HG03139 (cell line): ENCODE measurements at regions not wholly inside any gene's neighbourhood (a gene's known extent, or its start where the extent isn't known, plus 50 kb on each side); places are given as distances from the start of the nearest gene placed in this dataset.
"Not testable (repeated sequence)": the region's sequence is repeated elsewhere in the genome, so short reads cannot be mapped to it uniquely, and the experiment has no call there.

Experiments
- ATAC-seq: cut with Tn5 transposase; IDR thresholded peaks from one replicate; pipeline ENCODE4 v1.9.1; 2021; ENCODE audit not compliant: unreplicated experiment

GRCh38 chr4:3380336-3380735, 61.4 kb upstream of the HGFAC start:
- ATAC-seq = not testable (repeated sequence)

- ATAC-seq = not testable (repeated sequence)
Observed at GRCh38 chr4:3381208-3381607, 60.6 kb upstream of the HGFAC start.

GRCh38 chr4:3382251-3382650, 59.5 kb upstream of the HGFAC start:
- no peak for ATAC-seq

- ATAC-seq = no peak
Observed at GRCh38 chr4:3384391-3384770, 57.4 kb upstream of the HGFAC start.

DNA sequence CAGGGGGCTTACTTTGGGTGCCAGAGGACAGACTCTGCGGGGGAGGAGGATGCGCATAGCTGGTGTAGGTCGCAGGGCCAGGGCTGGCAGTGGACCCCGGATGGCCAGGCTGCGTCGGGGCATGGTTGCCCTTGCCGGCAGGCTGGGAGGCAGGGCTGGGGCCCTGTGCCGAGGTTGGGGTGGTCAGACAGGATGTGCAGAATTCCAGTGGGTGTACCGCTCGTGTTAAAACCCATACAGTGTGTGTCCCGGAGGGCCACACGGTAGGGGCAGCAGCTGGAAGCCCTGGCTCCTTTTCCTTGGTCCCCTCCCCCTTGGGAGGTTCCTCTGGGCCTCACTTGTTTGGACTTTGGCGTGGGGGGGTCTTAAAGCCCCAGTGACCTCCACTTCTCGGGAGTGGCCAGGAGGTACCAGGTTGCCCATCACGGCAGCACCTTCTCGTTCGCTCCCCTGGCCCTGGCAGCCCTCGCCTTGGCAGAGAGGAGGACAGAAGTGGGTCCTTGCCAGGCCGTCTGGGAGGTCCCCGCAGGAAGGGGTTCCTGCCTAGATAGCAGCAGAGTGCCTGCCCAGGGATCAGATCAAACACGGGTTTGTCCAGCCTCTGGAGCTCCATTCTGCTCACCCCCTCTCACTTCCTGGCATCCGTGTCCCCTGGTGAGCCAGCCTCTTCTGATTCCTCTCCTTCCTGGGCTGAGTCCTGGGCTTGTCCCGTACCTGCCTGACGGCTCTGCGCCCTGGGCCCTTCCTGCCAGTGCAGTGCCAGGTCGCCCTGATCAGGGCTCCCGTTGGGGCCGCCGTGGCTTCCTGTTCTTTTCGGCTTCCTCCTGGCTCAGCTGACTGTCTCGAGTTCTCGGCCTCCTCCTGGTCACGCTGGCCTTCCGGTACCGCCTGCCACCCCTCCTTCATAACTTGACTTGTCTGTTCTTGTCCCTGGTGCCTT, 56.7 kb upstream of the HGFAC start:
- ATAC-seq = no peak

GRCh38 chr4:3385711-3386420, 55.9 kb upstream of the HGFAC start:
- no peak for ATAC-seq

DNA sequence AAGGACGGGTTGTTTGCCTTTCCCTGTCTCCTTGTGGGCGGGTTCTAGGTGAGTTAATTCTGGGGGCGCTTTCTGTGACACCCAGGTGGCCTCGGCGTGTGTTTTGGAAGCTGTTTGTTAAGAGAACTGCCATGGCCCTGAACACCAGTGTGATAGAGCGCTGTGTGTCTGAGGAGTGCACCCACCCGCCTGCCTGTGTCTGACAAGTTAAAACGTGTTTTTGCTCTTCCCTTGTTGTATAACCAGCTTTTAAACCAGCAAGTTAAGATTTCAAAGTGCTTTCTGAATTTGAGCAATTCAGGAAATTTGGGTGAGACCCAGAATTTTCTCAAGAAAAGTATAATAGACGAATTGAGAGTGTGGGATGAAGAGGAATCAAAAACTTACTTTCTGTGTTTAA, 55.2 kb upstream of the HGFAC start:
- no peak for ATAC-seq

DNA sequence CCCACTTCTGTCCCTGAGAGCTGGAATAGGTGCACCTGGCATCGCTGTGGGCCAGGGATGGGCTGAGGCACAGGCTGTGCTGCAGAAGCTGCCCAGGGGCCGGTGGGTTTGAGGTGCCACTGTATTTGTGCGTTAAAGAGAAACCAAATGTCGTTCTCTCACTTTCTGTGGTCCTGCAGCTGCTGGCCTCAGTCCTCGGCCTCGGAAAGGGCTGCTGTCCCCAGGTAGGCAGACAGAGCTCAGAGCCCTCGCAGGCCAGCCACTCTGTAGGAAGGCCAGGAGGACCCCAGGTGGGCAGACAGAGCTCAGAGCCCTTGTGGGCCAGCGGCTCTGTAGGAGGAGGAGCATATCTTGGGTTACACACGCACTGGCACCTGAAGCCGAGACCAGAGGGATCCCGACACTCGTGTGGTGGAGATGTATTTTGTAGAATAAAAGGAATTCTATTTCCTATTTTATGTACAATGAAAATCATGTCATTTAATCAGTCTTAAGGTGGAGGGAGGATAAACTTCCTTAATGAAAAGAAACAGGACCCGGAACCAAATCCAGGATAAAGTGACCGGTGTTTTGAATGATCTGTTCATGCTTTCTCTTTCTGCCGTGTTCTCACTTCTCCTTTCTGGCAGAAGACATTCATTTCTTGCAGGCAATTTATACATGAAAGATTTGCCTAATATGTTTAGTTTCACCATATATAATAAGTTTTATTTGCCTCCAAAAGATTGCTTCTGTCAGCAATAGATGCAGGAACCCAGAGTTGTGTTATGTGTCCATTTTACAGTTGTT, 54.4 kb upstream of the HGFAC start:
- ATAC-seq = peak; percentile 41

GRCh38 chr4:3387943-3388361, 53.8 kb upstream of the HGFAC start:
- ATAC-seq = peak; percentile 25

DNA sequence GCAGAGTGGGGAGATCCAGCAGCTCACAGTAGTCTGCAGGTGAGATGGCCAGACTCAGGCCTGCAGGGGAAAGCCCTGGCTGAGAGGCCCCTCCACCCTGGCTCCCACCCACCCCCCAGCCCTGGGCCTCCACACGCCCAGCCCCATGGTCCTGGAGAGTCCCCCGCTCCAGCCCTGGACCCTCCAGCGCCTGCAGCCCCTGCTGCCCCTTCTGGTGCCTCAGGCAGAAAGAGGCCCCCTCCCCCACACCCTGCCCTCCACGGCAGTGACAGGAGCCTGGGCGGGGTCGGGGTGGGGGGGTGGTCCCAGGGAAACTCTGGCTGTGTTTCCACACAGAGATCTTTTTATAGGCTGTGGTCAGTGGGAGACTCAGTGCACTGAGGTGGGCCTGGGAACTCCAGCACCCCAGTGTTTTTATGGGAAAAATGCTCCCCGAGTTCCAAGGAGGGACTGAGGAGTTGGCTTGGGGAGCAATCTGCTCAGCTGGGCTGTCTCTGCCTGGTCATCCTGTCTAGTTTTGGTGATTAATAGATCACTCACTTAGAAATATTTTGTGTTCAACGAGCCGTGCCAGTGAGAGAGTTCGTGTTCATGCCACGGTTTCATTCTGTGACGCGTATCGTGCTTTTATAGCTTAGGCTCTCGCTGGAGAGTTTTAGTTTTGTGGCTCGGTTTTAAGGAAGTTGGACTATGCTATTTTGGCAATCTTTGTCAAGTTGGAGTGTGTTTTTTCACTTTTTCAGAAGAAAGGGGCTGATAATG, 53.1 kb upstream of the HGFAC start:
- ATAC-seq = peak; percentile 48

DNA sequence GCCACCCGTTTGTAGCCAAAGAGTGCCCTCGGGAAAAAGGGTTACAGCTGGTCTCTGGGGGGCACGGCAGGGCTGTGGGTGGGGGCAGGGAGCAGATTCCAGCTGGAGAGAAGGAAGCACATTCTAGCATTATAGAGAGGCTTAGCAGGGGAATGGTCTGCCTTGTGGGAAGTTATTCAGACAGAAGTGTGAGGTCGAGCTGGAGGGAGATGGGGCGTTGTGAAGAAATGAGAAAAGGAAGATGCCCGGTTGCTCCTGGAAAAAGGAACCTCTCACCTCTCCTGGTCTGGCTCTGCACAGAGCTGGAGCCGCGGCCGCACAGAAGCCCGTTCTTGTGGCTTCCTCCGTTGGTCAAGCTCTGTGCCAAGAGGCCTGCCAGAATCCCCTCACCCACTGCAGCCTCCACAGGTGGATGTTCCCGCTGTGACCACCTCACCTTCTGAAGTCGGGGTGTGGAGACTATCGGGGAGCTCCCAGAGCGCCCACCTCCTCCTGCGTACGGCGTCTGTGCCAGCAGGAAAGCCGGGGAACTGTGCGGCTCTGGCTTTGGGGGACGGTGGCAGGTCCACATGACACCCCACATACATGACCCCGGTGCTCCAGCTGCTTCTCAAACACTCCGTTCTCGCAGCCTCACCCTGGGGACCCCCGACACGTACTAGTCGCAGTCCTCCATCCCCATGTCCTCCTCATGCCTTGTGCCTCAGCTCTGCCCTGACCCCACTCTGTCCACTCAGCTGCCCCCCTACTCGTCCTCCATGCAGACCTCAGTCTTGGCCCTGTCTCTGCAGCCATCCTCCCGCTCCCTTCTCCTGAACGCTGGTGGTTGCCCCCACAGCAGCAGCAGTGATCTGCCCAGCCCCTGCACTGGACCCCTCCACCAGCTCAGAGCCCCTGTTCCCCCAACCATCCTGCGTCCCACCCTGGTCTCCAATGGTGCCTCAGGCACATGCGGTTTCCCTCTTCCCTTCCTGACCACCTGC, 52.2 kb upstream of the HGFAC start:
- no peak for ATAC-seq

- no peak for ATAC-seq
Observed at GRCh38 chr4:3390288-3390811, 51.4 kb upstream of the HGFAC start.

DNA sequence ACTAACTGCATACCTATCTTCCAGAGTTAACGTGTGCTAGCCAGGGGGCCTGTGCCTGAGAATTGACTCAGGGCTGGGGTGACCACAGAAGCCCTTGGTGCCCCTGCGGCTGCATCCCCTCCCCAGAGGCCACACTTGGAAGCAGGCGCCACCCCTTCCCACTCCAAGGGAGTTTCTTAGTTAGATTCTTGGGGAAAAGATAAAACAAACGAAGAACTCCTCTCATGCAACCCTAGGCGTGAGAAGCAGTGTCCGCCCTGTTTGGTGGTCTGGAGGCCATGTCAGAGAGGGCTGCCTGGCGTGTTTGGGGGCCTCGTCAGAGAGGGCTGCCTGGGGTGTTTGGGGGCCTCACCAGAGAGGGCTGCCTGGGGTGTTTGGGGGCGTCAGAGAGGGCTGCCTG, 50.3 kb upstream of the HGFAC start:
- ATAC-seq = no peak
